NT2/D1 (cell line): ENCODE measurements at regions not wholly inside any gene's neighbourhood (a gene's known extent, or its start where the extent isn't known, plus 50 kb on each side); places are given as distances from the start of the nearest gene placed in this dataset.

Experiments used
- YY1 ChIP-seq: IDR thresholded peaks from 2 replicates; pipeline ENCODE4 v1.6.1; 2011; ENCODE audit not compliant: insufficient read length, insufficient read depth
- ZNF274 ChIP-seq: IDR thresholded peaks from 2 replicates; pipeline ENCODE4 v1.6.1; 2011; ENCODE audit warnings: mild to moderate bottlenecking, low read depth, low read length

- no peak for TF ChIP-seq ZNF274
- no peak for TF ChIP-seq YY1
These were observed 82.4 kb upstream of the VPREB1 start for GRCh38 chr22:22161924-22162851.
